HUES64 (cell line): ENCODE measurements at regions not wholly inside any gene's neighbourhood (a gene's known extent, or its start where the extent isn't known, plus 50 kb on each side); places are given as distances from the start of the nearest gene placed in this dataset.
A peak's percentile ranks its signal among the peaks of the same experiment; 100 is the strongest.

Experiments
- H3K27ac ChIP-seq: 2 replicates; pipeline ENCODE4 v1.7.0; 2013; ENCODE audit warnings: low read depth, low read length, inconsistent platforms
- H3K27me3 ChIP-seq: 2 replicates; pipeline ENCODE4 v1.6.1; 2013; ENCODE audit warnings: mild to moderate bottlenecking, low read length; ENCODE audit not compliant: insufficient read depth
- H3K36me3 ChIP-seq: 2 replicates; pipeline ENCODE4 v1.6.1; 2013; ENCODE audit warnings: mild to moderate bottlenecking, low read length; ENCODE audit not compliant: insufficient read depth
- H3K4me1 ChIP-seq: 2 replicates; pipeline ENCODE4 v1.6.1; 2013; ENCODE audit warnings: mild to moderate bottlenecking, low read length, moderate library complexity; ENCODE audit not compliant: insufficient read depth
- H3K4me3 ChIP-seq: 2 replicates; pipeline ENCODE4 v1.5.1; 2013; ENCODE audit warnings: mild to moderate bottlenecking, low read length, moderate library complexity
- H3K9ac ChIP-seq: 2 replicates; pipeline ENCODE4 v1.6.1; 2013; ENCODE audit warnings: mild to moderate bottlenecking, low read depth, low read length
- H3K9me3 ChIP-seq: 2 replicates; pipeline ENCODE4 v1.6.1; 2013; ENCODE audit warnings: low read depth, low read length; ENCODE audit not compliant: insufficient read depth
- WGBS: fragments of 150-250, 120-280 bp; methylation state at CpG from one replicate; pipeline ENCODE4 v1.1.7; 2013; ENCODE audit warnings: missing lambda C conversion rate; 5-methylcytosine and 5-hydroxymethylcytosine counted together

DNA sequence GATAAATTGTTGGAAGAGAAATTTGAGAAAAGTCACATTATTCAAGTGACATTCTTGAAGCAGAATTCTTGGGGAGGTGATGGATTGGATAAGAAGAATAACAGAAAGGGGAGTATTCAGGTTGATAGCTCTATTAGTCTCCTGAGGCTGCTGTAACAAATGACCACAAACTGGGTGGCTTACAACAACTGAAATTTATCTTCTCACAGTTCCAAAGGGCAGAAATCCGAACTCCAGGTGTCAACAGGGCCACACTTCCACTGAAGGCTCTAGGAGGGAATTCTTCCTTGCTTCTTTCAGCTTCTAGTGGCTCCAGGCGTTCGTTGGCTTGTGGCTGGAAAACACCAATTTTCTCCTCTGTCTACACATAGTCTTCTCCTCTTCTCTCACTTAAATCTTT, 99.8 kb downstream of the TES start:
- H3K36me3 ChIP-seq = no peaks in the 10 kb centered on the region
- no peaks in the 10 kb centered on the region for H3K27me3 ChIP-seq
- no peak overlapping the region for H3K27ac ChIP-seq
- WGBS = 92% methylated on average over 3 of the region's 3 CpGs
- peaks cover 5% of the 10 kb centered on the region for H3K4me1 ChIP-seq
- no peak overlapping the region for H3K4me3 ChIP-seq
- no peak overlapping the region for H3K9ac ChIP-seq
- H3K9me3 ChIP-seq = no peaks in the 10 kb centered on the region

DNA sequence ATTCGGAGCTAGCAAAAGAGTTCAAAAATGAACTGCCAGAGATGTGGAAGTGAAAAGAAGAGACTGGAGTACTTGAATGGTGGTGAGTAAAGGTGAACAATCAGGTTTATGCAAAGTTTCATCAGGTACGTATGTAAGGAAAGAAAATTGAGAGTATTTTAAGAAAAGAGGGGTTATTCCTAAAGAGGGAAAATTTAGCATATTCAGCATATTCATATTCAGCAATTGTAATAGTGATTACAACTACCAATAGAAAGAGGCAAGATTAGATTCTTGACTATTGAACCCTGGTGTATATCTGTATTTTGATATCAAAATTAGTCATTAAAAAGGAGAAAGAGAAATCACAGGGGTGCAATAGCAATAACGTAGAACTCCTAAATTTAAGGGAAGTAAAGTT, 100.9 kb downstream of the TES start:
- Histone ChIP-seq H3K4me3 (no peak overlapping the region), H3K4me1 (peaks cover 14% of the 10 kb centered on the region), H3K9me3 (no peaks in the 10 kb centered on the region), H3K27me3 (no peaks in the 10 kb centered on the region), H3K36me3 (no peaks in the 10 kb centered on the region), H3K9ac (no peak overlapping the region), H3K27ac (no peak overlapping the region)
- WGBS = 93% methylated on average over 3 of the region's 3 CpGs

DNA sequence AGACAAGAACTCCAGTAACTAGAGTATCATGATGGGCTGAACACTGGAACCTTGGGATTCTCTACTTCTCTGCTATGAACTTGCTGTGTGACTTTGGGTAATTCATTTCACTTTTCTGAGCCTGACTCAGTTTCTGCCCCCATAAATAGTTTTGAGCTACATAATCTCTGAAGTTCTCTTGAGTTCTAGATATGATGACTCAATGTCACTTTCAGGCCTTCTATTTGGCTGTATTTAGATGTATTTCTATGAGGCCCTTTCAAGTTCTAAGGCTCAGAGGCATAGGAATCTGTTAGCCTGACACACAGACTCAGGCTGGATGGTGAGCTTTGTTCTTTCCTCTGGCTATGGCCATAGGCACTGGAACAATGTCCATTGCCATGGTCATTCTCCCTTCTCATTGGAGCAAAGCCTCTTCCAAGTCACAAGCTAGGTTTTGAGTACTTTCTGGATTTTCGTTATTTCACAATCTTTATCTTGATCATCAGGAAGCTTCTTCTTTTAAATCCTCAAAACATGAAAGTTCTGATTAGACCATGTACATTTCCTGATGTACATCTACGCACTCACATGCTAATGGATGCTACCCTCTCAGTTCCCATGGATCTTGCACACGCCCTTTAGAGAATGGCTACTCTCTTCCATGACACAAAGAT, 101.6 kb downstream of the TES start:
- Histone ChIP-seq H3K9me3 (no peaks in the 10 kb centered on the region), H3K27me3 (no peaks in the 10 kb centered on the region), H3K4me1 (peaks cover 19% of the 10 kb centered on the region), H3K27ac (no peak overlapping the region), H3K36me3 (no peaks in the 10 kb centered on the region), H3K9ac (no peak overlapping the region), H3K4me3 (no peak overlapping the region)
- WGBS = 98% methylated on average over 3 of the region's 3 CpGs

DNA sequence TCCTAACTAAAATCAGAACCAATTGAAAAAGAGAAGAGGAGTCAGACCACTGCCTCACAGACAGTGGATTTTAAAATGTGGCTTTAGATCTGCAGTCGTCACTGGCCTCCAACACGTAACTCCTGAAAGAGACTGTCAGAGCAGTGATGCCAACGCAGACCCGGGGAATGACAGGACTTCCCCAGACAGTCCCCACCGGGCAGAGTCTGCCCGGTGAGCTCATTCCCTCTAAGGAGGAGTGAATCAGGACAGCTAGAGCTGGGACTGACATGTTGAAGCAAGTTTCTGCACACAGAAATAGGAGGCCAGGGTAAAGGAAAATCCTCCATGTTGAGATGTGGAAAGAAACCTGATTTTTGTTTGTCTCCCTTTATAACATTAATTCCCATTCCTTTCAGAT, 105.0 kb downstream of the TES start:
- Histone ChIP-seq H3K27me3 (no peaks in the 10 kb centered on the region), H3K27ac (no peak overlapping the region), H3K9me3 (no peaks in the 10 kb centered on the region), H3K4me1 (peaks cover 26% of the 10 kb centered on the region), H3K9ac (no peak overlapping the region), H3K4me3 (no peak overlapping the region), H3K36me3 (no peaks in the 10 kb centered on the region)
- WGBS = 84% methylated on average over 6 of the region's 6 CpGs

DNA sequence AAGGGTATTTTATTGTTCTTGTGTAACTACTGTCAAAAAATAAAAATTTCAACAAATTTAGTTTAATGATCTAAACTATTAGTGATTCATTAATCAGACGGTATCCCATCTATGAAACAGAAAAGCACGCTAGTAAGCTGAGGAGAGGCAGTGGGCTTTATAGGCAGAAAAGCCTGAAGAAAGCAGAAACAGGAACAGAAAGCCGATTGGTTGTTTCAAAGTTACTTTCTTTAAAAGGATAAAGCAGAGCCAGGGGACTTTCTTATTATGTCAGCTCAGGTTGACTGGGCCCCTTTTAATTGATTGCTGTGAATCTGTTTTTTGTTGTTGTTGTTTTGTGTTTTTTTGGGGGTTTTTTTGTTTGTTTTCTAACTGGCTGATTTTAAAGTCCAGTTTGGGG, 105.5 kb downstream of the TES start:
- no peaks in the 10 kb centered on the region for H3K27me3 ChIP-seq
- no peaks in the 10 kb centered on the region for H3K9me3 ChIP-seq
- 78% methylated on average over 3 of the region's 3 CpGs for WGBS
- H3K36me3 ChIP-seq = no peaks in the 10 kb centered on the region
- no peak overlapping the region for H3K4me3 ChIP-seq
- no peak overlapping the region for H3K9ac ChIP-seq
- H3K4me1 ChIP-seq = peaks cover 26% of the 10 kb centered on the region
- no peak overlapping the region for H3K27ac ChIP-seq

DNA sequence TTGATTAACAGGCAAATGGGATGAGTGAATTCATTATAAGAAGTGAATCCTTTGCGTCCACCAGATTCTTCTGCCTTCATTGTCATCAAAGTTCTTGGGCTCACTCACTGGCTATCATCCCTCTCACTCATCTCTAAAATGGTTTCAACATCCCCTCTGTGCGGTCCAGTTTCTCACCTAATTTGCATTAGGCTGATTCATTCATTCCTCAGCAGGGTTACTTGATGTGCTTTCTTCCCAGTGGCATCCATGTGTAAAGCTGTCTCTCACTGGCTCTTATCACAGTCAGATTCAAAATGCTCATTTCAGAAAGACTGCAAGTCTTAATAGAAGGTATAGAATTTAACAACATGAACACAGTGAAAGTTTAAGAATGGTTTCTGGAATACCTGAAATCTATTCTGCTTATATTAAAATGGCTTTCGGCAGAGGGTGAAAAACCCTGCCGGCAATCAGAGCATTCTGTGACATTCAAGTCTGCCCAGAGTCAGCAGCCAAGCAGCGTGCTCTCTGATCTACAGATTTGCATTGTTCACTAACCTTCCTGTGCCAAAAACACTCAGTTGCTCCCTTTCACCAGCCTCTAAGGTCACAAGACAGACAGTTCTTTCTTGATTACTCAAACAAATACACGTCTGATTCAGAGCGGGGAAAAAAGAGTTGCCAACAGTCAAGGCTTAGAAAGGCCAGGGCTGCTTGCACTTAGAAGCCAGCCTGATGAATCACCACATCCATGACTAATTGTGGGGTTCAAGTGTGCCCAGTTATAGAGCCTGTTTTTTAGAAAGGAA, 106.7 kb downstream of the TES start:
- no peak overlapping the region for H3K9ac ChIP-seq
- H3K27me3 ChIP-seq = no peaks in the 10 kb centered on the region
- H3K4me1 ChIP-seq = peaks cover 26% of the 10 kb centered on the region
- H3K27ac ChIP-seq = peak overlapping the region; percentile 27
- no peaks in the 10 kb centered on the region for H3K9me3 ChIP-seq
- H3K4me3 ChIP-seq = no peak overlapping the region
- WGBS = 53% methylated on average over 7 of the region's 7 CpGs
- H3K36me3 ChIP-seq = no peaks in the 10 kb centered on the region

DNA sequence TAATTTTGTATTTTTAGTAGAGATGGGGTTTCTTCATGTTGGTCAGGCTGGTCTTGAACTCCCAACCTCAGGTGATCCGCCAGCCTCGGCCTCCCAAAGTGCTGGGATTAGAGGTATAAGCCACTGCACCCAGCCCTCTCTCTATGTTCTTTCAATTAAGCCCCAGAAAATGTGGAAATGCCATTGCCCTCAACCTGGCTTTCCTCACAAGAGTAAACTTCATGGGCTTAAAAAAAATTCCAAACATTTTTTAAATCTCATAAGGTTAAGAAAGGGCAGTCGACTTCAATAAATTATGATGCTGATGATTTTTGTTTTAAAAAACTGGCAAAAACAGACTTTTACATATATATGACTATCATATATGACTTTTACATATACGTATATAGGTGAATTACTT, 107.6 kb downstream of the TES start:
- no peak overlapping the region for H3K9ac ChIP-seq
- no peaks in the 10 kb centered on the region for H3K36me3 ChIP-seq
- no peaks in the 10 kb centered on the region for H3K9me3 ChIP-seq
- no peak overlapping the region for H3K4me3 ChIP-seq
- no peak overlapping the region for H3K27ac ChIP-seq
- peaks cover 26% of the 10 kb centered on the region for H3K4me1 ChIP-seq
- WGBS = 95% methylated on average over 2 of the region's 4 CpGs
- H3K27me3 ChIP-seq = no peaks in the 10 kb centered on the region

DNA sequence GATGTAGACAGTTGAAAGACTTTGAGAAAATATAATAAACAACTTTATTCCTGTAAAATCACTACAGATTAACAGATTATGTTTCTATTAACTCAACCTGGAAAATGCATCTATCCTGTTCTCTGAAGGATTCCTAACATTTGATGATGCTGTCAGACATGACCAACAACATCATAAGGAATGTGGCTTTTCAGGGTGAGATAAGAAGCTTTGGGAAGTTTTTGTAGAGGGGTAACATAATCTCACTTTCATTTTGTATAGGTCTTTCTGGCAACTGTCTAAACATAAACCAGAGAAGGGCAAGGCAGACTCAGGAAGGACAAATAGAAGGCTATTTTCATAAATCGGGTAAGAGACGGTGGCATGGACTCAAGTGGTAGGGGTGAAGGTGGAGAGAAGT, 112.2 kb downstream of the TES start:
- no peaks in the 10 kb centered on the region for H3K27me3 ChIP-seq
- H3K27ac ChIP-seq = no peak overlapping the region
- H3K36me3 ChIP-seq = no peaks in the 10 kb centered on the region
- H3K9me3 ChIP-seq = no peaks in the 10 kb centered on the region
- WGBS = 93% methylated on average over 2 of the region's 2 CpGs
- H3K9ac ChIP-seq = no peak overlapping the region
- H3K4me1 ChIP-seq = peaks cover under 1% of the 10 kb centered on the region; the same call in 1 of the 2 replicates
- no peak overlapping the region for H3K4me3 ChIP-seq

DNA sequence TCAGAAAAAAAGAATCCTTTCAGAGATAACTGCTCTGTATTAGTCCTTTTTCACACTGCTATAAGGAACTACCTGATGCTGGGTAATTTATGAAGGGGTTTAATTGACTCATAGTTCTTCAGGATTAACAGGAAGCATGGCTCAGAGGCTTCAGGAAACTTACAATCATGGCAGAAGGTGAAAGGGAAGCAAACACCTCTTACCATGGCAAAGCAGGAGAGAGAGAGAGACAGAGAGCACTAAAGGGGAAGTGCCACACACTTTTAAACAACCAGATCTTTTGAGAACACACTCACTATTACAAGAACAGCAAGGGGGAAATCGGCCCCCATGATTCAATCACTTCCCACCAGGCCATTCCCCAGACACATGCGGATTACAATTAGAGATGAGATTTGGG, 114.2 kb downstream of the TES start:
- H3K36me3 ChIP-seq = no peaks in the 10 kb centered on the region
- no peak overlapping the region for H3K27ac ChIP-seq
- no peaks in the 10 kb centered on the region for H3K9me3 ChIP-seq
- H3K27me3 ChIP-seq = no peaks in the 10 kb centered on the region
- no peak overlapping the region for H3K9ac ChIP-seq
- 88% methylated on average over 2 of the region's 2 CpGs for WGBS
- H3K4me1 ChIP-seq = no peaks in the 10 kb centered on the region
- no peak overlapping the region for H3K4me3 ChIP-seq

DNA sequence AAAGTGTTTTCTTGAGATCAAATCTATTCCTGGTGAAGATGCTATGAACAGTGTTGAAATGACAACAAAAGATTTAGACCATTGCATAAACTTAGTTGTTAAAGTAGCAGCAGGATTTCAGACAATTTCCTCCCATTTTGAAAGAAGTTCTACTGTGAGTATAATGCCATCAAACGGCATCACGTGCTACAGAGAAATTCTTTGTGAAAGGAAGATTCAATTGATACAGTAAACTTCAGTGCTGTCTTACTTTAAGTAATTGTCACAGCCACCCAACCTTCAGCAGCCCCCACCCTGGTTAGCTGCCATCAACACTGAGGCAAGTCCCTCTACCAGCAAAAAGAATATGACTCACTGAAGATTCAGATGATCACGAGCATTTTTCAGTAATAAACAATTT, 115.2 kb downstream of the TES start:
- no peaks in the 10 kb centered on the region for H3K9me3 ChIP-seq
- no peak overlapping the region for H3K9ac ChIP-seq
- no peaks in the 10 kb centered on the region for H3K27me3 ChIP-seq
- no peaks in the 10 kb centered on the region for H3K36me3 ChIP-seq
- H3K27ac ChIP-seq = no peak overlapping the region
- H3K4me3 ChIP-seq = no peak overlapping the region
- H3K4me1 ChIP-seq = no peaks in the 10 kb centered on the region
- 95% methylated on average over 3 of the region's 3 CpGs for WGBS

DNA sequence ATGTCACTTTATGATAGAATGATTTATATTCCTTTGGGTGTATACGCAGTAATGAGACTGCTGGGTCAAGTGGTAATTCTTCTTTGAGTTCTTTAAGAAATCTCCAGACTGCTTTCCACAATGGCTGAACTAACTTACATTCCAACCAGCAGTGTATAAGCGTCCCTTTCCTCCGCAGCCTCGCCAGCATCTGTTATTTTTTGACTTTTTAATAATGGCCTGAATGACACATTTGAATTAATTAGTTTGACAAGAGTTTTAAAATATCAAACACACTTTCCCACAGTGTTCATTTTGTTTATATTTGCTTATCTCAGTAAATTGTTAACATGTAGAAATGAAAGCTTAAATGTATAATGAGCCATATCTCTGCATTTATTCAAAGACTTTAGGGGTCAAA, 116.8 kb downstream of the TES start:
- Histone ChIP-seq H3K36me3 (no peaks in the 10 kb centered on the region), H3K9ac (no peak overlapping the region), H3K9me3 (no peaks in the 10 kb centered on the region), H3K4me1 (peaks cover 4% of the 10 kb centered on the region; the same call in 1 of the 2 replicates), H3K4me3 (no peak overlapping the region), H3K27me3 (no peaks in the 10 kb centered on the region), H3K27ac (no peak overlapping the region)
- 100% methylated on average over 4 of the region's 4 CpGs for WGBS
